ENCODE measurements at regions not wholly inside any gene's neighbourhood (a gene's known extent, or its start where the extent isn't known, plus 50 kb on each side); places are given as distances from the start of the nearest gene placed in this dataset.

- TF ChIP-seq, protein P1, sequence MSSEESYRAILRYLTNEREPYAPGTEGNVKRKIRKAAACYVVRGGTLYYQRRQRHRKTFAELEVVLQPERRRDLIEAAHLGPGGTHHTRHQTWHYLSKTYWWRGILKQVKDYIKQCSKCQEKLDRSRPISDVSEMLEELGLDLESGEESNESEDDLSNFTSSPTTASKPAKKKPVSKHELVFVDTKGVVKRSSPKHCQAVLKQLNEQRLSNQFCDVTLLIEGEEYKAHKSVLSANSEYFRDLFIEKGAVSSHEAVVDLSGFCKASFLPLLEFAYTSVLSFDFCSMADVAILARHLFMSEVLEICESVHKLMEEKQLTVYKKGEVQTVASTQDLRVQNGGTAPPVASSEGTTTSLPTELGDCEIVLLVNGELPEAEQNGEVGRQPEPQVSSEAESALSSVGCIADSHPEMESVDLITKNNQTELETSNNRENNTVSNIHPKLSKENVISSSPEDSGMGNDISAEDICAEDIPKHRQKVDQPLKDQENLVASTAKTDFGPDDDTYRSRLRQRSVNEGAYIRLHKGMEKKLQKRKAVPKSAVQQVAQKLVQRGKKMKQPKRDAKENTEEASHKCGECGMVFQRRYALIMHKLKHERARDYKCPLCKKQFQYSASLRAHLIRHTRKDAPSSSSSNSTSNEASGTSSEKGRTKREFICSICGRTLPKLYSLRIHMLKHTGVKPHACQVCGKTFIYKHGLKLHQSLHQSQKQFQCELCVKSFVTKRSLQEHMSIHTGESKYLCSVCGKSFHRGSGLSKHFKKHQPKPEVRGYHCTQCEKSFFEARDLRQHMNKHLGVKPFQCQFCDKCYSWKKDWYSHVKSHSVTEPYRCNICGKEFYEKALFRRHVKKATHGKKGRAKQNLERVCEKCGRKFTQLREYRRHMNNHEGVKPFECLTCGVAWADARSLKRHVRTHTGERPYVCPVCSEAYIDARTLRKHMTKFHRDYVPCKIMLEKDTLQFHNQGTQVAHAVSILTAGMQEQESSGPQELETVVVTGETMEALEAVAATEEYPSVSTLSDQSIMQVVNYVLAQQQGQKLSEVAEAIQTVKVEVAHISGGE (CRISPR knock-in tag; IDR thresholded peaks at IDR 0.05) = no peak
- TF ChIP-seq ZNF436 (CRISPR knock-in tag; IDR thresholded peaks at IDR 0.05) = no peak
- TF ChIP-seq, protein P2, sequence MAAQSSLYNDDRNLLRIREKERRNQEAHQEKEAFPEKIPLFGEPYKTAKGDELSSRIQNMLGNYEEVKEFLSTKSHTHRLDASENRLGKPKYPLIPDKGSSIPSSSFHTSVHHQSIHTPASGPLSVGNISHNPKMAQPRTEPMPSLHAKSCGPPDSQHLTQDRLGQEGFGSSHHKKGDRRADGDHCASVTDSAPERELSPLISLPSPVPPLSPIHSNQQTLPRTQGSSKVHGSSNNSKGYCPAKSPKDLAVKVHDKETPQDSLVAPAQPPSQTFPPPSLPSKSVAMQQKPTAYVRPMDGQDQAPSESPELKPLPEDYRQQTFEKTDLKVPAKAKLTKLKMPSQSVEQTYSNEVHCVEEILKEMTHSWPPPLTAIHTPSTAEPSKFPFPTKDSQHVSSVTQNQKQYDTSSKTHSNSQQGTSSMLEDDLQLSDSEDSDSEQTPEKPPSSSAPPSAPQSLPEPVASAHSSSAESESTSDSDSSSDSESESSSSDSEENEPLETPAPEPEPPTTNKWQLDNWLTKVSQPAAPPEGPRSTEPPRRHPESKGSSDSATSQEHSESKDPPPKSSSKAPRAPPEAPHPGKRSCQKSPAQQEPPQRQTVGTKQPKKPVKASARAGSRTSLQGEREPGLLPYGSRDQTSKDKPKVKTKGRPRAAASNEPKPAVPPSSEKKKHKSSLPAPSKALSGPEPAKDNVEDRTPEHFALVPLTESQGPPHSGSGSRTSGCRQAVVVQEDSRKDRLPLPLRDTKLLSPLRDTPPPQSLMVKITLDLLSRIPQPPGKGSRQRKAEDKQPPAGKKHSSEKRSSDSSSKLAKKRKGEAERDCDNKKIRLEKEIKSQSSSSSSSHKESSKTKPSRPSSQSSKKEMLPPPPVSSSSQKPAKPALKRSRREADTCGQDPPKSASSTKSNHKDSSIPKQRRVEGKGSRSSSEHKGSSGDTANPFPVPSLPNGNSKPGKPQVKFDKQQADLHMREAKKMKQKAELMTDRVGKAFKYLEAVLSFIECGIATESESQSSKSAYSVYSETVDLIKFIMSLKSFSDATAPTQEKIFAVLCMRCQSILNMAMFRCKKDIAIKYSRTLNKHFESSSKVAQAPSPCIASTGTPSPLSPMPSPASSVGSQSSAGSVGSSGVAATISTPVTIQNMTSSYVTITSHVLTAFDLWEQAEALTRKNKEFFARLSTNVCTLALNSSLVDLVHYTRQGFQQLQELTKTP (IDR thresholded peaks at IDR 0.05; ENCODE audit: low read depth in 1 of 2, partially characterized antibody in 2 of 2) = no peak
- TF ChIP-seq GTF2F1 (IDR thresholded peaks at IDR 0.05; ENCODE audit: low read depth, low read length) = no peak
- TF ChIP-seq POLR2G (IDR thresholded peaks at IDR 0.05; ENCODE audit: low read depth, low read length) = peak; percentile 38; the same call in 1 of the 2 replicates
- no peak for TF ChIP-seq RFX7 (CRISPR knock-in tag; IDR thresholded peaks at IDR 0.05)
- TF ChIP-seq ZNF318 (IDR thresholded peaks at IDR 0.05; ENCODE audit: borderline replicate concordance in 1 of 2, low read depth in 1 of 2) = no peak
Measured at GRCh38 chr17:77331301-77331864, 190.6 kb downstream of the SEC14L1 start (continued).
